T-helper 1 cell treated with Interleukin-12 subunit alpha and Interleukin-12 subunit beta and Interleukin-4 antibody, amounts not matched to agents 30 ng/mL and 1 ng/mL, for 36 hours (primary cell): ENCODE measurements at regions not wholly inside any gene's neighbourhood (a gene's known extent, or its start where the extent isn't known, plus 50 kb on each side); places are given as distances from the start of the nearest gene placed in this dataset.
"Not testable (repeated sequence)": the region's sequence is repeated elsewhere in the genome, so short reads cannot be mapped to it uniquely, and the experiment has no call there.

Source experiments
- intact Hi-C: fragments of 100-400 bp; cut with micrococcal nuclease; formaldehyde crosslinking; loops from one replicate; pipeline ENCODE4 v1.15.1; 2024

DNA sequence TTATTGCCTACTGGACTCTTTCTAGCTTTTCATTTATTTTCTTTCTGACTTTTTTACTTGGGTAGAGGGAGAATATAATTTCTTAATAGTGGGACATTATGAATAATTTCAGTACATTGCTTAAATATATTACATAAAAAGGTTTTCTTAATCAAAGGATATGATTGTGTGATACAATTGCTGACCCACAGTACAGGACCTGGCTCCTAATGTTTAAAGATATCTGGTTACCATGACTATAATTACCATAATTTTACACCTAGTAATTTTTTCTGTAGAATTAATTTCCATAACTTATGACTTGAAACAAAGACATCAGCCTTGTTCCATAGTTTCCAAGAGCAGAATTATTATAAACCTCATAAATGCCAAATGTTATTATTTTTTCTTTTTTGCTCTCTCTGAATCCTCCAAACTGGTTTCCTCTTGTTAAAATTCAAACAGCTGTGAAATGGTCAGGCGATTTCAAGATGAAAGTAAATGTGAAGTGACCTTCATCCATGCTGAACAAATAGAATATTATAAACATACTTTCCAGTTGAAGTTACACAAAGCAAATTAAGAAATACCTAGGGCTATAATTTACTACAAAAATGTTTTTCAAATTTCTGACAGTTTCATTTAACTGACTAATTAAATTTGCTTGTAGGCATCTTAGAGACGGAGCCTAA is 301.2 kb upstream of the TYRP1 start:
- intact Hi-C loops, result no loop called here

DNA sequence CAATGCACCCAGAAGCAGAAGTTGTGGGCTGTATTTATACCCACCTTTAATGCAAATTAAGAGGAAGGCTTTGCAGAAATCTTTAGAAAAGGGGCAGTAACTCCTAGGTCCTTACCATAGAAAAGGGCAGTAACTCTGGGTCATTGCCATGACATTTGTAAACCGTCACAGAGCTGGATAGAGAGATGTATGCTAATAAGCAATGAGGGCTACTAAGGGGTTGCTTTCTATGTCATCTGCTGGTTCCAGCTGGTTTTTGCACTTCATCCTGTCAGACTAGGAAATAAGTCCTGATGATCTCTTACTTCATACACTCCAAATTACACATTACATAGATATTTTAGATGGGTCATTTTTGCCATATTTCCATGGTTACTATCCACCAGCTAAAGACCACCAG is 299.1 kb upstream of the TYRP1 start:
- intact Hi-C loops, result no loop called here

DNA sequence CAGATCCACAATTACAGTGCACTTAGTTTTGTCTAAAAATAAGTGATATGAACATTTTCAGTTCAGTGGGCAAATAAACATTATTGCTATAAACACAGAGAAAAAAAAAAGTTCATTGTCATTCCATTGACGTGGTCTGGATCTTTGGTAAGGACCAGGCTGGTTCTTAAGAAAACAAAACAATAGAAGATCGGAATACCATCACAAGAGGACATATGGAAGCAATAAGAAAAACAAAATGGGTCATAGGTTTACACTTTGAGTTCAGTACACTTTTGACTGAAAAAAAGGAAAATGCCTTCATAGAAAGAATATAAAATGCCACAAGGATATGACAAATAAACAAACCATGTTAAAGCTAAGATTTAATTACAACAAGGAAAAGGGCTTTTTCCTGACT is 289.5 kb upstream of the TYRP1 start:
- intact Hi-C loops, result no loop called here

DNA sequence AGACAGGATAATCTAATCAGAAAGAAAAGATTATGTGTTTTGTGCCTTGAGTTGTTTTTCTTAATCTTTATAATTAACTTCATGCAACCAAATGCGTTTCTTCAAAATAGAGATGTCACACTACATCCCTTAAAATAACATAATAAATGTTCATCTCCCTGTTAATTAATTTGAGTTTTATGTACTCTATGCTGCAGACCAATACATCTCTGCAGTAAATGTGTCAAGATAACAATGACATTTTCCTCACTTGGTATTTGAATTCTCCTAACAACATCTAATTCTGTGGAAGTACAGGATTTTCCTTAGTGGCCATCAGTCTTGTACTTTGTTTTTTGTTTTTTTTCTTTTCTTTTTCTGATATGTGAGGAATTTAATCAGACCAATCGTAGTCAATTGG is 279.2 kb upstream of the TYRP1 start:
- intact Hi-C loops, result no loop called here

DNA sequence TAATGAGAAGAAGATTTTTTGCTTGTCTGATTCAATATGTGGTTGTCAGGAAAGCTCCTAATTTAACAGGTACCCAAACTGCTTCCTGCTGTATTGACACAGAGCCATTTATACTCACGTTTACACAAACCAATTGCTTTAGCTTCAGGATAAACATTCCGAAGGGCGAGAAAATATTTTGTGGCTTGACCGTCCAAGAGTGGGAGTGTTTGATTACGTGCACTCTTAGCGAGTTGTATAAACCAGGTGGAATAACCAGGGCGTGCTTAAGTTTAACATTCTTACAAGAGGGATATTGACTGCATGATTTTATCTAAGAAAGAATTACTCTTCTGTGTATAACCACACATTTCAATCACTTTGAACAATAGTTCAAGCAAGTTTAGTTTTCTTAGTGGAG is 278.7 kb upstream of the TYRP1 start:
- intact Hi-C loops, result no loop called here

DNA sequence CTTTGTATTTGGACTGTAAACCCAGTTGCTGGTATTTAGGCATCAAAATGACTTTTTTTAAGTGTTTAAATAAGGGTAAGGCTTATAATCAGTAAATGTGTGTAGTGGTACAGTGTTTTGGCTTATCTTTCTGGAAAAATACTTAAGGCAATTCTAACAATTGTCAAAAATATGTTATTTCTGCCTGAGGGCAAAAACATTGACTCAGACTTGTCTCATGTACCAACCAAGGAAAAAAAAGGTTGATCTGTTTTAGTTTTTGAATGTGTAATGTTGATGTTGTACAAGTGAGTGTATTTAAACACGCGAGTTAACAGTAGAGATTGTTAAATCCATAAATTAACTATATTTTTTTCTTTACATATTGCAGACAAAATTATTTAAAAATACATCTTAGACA is 277.8 kb upstream of the TYRP1 start:
- intact Hi-C loops, result no loop called here

DNA sequence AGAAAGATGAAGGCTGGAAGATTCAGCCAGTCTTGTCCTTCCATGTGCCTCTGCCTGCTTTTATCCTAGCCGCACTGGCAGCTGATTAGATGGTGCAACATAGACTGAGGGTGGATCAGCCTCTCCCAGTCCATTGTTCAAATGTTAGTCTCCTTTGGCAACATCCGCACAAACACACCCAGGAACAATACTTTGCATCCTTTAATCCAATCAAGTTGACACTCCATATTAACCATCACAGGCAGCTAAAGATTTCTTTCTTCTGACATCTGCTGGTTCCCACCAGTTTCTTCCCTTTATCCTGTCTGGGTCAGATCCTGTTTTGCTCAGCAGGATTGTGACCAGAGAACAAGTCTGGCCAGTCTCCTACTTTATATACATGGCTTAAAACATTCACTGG is 276.5 kb upstream of the TYRP1 start:
- intact Hi-C loops, result no loop called here

DNA sequence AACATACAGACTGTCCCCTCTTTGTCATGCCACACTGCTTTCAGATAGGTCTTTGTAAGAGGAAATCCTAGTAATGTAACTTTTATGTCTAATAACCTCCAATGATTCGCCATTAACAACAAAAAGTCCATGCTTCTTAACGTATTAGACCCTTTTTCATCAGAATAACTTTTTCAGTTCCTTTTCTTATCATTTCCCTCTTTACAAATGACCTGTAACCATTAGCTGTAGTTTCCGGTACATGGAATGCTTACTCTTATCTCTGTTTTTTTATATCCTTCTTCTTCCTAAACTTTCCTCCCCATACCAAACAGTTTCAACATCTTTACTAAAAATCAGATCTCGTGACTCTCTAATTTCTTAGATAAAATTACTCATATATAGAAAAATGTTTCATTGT is 268.9 kb upstream of the TYRP1 start:
- intact Hi-C loops, result no loop called here

DNA sequence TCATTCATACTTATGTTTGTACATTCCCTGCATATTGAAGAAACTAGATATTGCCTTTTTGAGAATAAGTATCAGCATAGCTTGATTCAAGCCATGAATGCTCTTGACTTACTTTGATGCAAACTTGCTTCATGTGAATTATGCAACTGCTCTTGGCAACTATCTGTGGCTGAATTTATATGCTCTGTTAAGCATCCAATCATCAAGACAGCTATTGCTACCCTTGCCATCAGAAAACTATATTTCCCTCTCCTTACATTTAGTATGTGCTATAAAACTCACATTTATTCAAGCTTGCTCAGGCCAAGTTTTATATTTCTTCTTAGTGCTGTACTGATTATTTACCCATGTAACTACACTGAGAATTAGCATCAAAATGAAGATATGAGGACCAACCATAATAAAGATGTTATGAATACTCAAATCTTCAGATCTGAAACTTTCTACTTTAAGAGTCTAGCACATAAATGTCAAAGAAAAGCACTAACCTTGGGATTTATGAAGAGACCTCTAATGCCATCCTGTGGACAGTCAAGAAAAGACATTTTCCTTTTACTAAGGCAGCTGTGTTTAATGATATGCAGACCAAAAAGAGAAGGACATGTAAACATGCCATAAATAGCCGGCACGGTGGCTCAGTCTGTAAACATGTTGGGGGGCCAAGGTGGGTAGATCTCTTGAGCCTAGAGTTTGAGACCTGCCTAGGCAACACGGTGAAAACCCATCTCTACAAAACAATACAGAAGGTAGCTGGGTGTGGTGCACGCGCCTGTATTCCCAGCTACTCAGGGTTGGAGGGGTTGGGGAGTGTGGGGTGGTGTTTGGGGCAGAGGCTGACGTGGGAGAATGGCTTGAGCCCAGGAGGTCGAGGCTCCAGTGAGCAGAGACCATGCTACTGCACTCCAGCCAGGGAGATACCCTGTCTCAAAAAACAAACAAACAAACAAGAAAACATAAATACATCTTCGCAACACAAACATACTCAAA is 267.0 kb upstream of the TYRP1 start:
- intact Hi-C loops, result no loop called here

DNA sequence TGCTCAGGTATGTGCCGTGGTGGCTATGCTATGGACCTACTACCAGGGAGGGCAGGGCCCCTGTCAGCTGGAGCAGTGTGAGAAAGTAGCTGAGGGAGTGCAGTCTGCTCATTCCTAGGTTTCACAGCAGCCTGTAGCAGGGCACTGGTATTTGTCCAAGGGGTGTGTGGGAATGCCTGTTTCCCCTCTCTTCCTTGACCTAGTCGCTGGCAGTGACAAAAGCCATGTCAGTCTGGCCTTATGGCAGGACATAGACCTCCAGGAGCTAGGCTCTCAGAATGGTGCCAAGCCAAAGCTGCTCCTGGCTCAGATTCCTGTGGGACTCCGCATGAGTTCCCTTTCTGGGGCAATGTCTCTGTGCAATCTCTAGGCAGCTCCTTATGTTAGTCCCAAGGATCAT is 253.9 kb upstream of the TYRP1 start:
- intact Hi-C loops, result no loop called here

DNA sequence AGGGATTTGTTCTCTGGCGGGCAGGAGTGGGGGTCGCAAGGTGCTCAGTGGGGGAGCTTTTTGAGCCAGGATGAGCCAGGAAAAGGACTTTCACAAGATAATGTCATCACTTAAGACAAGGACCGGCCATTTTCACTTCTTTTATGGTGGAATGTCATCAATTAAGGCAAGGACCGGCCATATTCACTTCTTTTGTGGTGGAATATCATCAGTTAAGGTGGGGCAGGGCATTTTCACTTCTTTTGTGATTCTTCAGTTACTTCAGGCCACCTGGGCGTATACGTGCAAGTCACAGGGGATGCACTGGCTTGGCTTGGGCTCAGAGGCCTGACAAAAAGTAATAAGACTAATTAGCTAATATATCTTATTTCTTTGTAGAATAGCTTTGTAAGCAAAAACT is 252.1 kb upstream of the TYRP1 start:
- intact Hi-C loops, result not testable (repeated sequence)

DNA sequence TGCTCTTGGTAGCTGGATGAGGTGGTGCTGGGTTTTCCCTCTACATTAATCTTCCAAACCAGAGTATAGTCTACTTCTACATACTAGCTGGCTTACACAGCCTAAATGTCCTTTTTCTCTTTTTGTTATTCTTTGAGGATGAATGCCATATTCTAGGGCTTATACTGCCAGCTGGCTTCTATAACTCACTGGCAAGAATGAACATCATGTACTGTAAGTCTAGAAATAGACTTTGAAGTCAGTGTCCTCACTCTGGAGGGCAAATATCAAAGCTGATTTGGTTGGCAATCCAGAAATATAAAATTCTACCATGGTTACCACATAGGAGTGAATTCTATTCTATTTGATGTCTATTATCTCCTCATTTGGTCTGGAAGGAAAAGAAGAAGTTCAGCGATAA is 251.7 kb upstream of the TYRP1 start:
- intact Hi-C loops, result no loop called here

DNA sequence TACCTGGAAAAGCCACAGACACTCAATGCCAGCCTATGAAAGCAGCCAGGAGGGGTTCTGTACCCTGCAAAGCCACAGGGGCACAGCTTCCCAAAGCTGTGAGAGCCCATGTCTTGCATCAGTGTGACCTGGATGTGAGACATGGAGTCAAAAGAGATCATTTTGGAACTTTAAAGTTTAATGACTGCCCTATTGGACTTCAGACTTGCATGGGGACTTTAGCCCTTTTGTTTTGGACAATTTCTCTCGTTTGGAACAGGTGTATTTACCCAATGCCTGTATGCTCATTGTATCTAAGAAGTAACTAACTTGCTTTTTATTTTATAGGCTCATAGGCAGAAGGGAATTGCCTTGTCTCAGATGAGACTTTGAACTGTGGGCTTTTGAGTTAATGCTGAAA is 244.9 kb upstream of the TYRP1 start:
- intact Hi-C loops, result no loop called here

DNA sequence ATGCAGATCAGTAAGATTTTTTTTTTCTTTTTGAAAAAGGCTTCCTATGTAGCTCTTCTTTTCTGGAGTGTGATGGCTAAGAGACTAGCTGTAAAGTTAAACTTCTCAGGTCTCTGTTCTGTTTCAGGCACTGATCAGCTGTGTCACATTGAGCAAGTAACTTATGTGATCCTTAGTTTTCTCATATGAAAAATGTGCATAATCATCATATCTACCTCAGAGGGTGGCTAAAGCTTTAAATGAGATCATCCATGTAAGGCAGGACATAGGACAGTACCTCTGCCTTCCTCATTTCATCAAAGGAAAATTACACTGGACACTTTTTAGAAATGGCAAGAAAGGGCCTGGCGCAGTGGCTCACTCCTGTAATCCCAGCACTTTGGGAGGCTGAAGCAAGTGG is 235.9 kb upstream of the TYRP1 start:
- intact Hi-C loops, result no loop called here

DNA sequence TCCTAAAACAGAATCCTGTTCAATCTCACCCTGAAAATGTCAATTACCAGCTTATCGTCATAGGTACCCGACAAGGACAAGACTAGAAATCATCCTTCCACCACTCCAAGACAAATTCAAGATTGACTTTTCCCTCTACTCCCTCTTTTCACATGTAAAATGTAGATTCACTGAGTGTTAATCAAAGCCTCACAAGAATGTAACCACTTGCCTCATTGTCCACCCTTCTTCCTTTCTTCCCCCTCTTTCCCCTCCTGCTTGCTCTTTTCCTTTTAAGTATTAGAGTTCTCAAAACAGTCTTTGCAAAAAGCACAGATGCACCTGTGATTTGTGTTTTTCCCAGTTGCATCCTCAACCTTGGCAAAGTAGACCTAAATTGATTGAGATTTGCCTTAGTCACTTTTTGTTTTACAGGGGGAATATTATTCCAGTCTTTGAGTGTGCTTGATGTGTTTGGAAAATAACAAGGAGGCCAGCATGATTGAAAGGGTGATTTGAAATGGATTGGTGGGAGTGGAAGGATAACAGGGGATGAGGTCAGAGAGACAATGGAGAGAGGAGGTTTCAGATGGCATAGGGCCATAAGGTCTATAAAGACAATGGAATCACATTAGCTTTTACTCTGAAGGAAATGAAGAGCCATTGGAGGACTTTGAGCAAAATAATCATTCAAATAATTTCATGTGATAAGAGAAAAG is 231.3 kb upstream of the TYRP1 start:
- intact Hi-C loops, result no loop called here

DNA sequence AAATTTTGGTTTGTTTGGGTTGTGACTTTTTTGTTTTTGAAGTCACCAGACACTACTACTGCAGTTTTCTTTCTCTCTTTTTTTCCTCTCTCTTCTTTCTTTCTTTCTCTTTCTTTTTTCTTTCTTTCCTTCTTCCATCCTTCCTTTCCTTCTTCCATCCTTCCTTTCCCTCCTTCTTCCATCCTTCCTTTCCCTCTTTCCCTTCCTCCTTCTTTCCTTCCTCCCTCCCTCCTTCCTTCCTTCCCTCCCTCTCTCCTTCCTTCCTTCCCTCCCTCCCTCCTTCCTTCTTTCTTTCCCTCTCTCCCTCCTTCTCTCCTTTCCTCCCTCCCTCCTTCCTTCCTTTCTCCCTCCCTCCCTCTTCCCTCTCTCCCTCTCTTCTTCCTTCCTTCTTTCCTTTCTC is 230.3 kb upstream of the TYRP1 start:
- intact Hi-C loops, result no loop called here

DNA sequence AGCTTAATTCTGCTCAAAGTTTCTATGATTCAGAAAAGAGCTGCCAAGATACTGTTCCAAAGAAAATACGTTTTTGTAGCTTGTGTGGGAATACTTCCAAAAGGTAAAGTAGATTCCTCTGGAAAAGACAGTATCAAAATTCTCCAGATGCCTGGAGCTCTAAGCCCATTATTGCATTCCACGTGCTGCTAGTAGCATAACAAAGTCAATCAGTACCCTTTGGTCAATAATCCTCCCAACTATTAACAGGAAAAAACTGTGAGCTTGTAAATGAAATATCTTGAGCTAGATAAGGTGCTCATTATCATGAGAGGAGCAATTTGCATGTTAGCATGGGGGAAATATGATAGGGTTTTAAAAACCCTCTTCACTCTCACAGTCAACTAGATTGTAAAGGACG is 229.5 kb upstream of the TYRP1 start:
- intact Hi-C loops, result no loop called here

DNA sequence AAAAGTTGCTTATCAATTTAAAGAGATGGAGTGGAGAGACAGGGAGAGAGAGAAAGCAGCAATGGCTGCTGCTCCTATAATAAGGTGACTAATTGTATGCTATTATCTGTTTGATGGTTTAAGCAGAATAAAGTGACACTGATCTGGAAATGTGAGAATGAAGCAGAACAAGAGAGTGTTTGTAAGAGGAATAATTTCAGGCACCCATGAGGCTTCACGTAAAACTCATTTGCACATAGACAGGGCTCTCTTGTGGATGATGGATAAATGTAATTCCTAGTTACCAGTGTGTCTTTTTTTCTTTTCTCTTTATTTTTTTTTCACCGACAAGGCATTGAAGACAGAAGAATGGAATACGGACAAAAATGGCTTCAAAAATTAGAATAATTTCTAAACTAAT is 228.8 kb upstream of the TYRP1 start:
- intact Hi-C loops, result no loop called here

DNA sequence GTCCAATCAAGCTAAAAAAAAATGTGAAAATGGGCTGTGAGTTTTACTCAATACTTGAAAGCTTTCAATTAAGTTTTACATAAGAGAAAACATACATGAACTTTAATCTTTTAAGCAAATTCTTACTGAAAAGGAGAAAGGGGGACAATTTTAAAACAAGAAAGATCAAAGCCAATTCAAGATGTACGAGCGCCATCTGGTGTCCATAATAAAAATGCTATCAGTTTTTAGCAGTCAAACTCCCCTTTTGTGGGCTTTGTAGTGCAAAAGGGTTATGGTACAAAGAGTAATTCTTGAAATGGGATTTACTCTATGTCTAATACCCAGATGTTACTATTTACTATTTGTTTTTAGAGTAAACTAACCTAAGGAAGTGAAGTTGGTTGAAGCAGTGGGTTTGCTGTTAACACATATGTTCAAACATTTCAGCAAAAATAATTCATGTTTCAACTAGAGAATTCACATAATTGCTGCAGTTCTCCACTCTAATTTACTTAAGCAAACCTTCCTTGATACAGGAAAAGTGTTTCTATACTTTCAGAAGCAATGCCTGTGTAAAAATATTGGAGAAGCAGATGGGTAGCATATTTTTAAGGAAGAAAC is 228.2 kb upstream of the TYRP1 start:
- intact Hi-C loops, result no loop called here

DNA sequence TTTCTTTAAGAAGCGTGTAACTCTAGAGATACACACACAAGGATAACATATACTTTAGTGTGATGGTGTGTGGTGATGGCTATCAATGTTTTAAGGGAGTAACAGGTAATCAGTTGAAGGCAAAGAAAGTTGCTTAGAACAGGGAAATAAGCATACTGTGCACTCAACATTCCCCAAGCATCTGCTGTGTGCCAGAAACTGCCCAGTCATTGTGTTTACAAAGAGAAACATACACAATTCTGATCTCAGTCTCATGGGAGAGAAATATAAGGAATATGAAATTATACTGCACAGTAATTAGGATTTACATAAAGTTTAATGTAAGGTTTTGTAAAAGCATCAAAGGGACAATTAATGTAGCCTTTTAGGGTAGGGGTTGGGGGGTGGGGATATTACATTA is 224.1 kb upstream of the TYRP1 start:
- intact Hi-C loops, result no loop called here

DNA sequence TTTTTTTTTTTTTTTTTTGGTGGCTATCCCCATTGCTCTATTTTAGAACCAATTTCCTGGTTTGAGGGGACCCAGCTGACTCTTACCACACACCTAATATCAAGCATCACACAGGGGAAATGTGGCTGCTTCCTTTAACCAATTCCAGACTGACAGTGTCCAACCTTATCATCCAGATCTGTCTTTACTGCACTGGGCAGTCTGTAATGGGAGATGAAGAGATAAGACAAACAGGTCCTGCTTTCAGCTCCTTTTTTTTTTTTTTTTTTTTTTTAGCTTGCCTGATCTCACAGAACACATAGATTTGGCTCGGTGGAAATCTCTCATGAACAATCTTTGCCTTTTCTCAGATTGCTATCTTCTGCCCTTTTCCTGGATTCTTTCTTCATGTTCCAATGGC is 198.8 kb upstream of the TYRP1 start:
- intact Hi-C loops, result no loop called here

DNA sequence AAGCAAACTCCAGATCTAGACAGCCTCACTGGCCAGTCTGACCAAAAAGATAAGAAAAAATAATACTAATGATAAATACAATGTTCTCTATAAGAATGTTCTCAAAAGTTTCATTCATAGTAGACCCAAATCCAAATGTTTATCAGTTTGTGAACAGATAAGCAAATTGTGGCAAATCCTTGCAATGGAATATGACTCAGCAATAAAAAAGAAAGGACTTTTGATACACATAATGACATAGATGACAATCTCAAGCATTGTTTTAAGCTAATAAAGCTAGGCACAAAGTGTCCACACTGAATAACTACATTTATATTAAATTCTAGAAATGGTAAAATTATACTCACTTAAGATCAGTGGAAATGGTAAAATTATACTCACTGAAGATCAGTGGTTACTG is 195.4 kb upstream of the TYRP1 start:
- intact Hi-C loops, result no loop called here
